ENCODE measurements at regions not wholly inside any gene's neighbourhood (a gene's known extent, or its start where the extent isn't known, plus 50 kb on each side); places are given as distances from the start of the nearest gene placed in this dataset.

DNA sequence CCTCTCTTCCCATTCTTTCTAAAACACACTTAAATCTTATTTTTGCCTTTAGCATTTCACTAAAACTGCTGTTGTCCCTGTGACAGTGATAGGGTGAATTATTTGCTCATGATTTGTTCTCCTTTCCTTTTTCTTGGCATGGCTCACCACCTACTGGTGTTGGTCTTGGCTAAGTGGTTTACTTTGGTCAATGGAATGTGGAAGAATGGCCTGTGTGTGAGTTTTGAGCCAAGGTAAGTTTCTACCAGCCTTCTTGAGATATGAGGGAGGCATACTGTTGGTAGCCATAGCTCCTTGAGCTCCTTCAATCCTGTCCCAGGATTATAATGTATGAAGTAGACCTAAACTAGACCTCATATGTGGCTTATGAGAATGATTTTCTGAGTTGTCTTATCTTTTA lies 506.3 kb upstream of the RAG2 start:
- no peak for TF ChIP-seq POLR2A (IDR thresholded peaks at IDR 0.05)
- TF ChIP-seq, protein P1, sequence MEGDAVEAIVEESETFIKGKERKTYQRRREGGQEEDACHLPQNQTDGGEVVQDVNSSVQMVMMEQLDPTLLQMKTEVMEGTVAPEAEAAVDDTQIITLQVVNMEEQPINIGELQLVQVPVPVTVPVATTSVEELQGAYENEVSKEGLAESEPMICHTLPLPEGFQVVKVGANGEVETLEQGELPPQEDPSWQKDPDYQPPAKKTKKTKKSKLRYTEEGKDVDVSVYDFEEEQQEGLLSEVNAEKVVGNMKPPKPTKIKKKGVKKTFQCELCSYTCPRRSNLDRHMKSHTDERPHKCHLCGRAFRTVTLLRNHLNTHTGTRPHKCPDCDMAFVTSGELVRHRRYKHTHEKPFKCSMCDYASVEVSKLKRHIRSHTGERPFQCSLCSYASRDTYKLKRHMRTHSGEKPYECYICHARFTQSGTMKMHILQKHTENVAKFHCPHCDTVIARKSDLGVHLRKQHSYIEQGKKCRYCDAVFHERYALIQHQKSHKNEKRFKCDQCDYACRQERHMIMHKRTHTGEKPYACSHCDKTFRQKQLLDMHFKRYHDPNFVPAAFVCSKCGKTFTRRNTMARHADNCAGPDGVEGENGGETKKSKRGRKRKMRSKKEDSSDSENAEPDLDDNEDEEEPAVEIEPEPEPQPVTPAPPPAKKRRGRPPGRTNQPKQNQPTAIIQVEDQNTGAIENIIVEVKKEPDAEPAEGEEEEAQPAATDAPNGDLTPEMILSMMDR (IDR thresholded peaks at IDR 0.05 in 8 of 11, conservative IDR thresholded peaks at IDR 0.05 in 3 of 11) = no peak

Data from spleen (tissue), 7 donors.